ENCODE measurements at regions not wholly inside any gene's neighbourhood (a gene's known extent, or its start where the extent isn't known, plus 50 kb on each side); places are given as distances from the start of the nearest gene placed in this dataset.

DNA sequence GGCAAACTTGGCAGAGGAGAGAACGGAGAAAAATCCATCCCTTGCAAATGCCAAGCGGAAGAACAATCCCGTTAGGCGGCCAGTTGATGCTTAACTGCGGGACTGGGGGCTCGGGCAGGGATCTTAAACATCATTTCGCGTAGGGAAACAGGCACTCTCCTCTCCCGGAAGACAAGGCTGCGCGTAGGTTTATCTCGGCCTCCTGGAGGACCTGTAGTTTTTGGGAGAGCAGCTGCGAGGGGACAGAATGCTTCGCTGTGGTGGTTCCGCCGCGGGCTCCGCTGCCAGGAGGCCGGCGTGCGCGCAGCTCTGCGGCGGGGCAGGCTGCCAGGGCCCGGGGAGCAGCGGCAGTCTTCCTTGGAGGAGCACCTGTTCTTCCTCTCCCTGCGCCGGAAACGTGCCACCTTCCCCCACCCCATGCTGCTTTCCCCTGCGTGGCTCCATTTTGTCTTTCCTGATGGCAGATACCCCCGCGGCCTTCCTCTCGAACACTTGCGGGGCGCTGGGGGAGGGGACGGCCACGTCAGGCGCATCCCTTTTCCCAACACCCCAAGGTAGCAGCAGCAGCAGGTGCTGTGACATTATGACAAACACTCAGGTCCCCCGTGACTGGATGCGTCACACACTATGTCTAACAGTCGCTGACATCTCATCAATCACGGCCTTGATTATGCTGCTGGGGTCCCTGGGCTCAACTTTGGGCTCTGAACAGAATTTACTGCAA is 230.7 kb upstream of the BTBD3 start:
- Mint-ChIP-seq H3K4me3 (ENCODE audit: unreplicated experiment) (peak overlapping the region; percentile 48), H3K36me3 (ENCODE audit: low read depth, unreplicated experiment) (no peaks in the 10 kb centered on the region), H3K4me1 (ENCODE audit: low read depth, unreplicated experiment) (peaks cover 2% of the 10 kb centered on the region), H3K27me3 (ENCODE audit: low read depth, unreplicated experiment) (peaks cover 13% of the 10 kb centered on the region), H3K27ac (ENCODE audit: unreplicated experiment) (no peak overlapping the region), H3K9me3 (ENCODE audit: unreplicated experiment) (no peaks in the 10 kb centered on the region)
- Histone ChIP-seq H3K4me2 (ENCODE audit: low read length) (peak overlapping the region; percentile 89), H3K9ac (ENCODE audit: low read length) (no peak overlapping the region), H3K4me3 (ENCODE audit: insufficient read depth, low read depth, low read length) (peak overlapping the region; percentile 52), H3K9me3 (ENCODE audit: insufficient read depth, low read depth, low read length) (no peaks in the 10 kb centered on the region), H2AFZ (ENCODE audit: low read depth, low read length) (peak overlapping the region; percentile 81), H3K27ac (ENCODE audit: low read depth, low read length) (no peak overlapping the region), H3K36me3 (ENCODE audit: insufficient read depth, low read length) (no peaks in the 10 kb centered on the region), H4K20me1 (ENCODE audit: insufficient read depth, low read length) (no peaks in the 10 kb centered on the region), H3K79me2 (ENCODE audit: insufficient read depth, low read length) (no peaks in the 10 kb centered on the region), H3K4me1 (ENCODE audit: insufficient read depth, low read length) (peaks cover 9% of the 10 kb centered on the region), H3K27me3 (ENCODE audit: insufficient read depth, low read length) (peaks cover 5% of the 10 kb centered on the region)
- TF ChIP-seq, protein P1, sequence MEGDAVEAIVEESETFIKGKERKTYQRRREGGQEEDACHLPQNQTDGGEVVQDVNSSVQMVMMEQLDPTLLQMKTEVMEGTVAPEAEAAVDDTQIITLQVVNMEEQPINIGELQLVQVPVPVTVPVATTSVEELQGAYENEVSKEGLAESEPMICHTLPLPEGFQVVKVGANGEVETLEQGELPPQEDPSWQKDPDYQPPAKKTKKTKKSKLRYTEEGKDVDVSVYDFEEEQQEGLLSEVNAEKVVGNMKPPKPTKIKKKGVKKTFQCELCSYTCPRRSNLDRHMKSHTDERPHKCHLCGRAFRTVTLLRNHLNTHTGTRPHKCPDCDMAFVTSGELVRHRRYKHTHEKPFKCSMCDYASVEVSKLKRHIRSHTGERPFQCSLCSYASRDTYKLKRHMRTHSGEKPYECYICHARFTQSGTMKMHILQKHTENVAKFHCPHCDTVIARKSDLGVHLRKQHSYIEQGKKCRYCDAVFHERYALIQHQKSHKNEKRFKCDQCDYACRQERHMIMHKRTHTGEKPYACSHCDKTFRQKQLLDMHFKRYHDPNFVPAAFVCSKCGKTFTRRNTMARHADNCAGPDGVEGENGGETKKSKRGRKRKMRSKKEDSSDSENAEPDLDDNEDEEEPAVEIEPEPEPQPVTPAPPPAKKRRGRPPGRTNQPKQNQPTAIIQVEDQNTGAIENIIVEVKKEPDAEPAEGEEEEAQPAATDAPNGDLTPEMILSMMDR (IDR thresholded peaks at IDR 0.05; ENCODE audit: insufficient read depth, low read depth, low read length), result no peak
- TF ChIP-seq EZH2 (IDR thresholded peaks at IDR 0.05; ENCODE audit: insufficient read depth, low read length), result peak; percentile 47
- FAIRE-seq (no peak), DNase-seq (ENCODE audit: low read depth) (peak; percentile 1)

DNA sequence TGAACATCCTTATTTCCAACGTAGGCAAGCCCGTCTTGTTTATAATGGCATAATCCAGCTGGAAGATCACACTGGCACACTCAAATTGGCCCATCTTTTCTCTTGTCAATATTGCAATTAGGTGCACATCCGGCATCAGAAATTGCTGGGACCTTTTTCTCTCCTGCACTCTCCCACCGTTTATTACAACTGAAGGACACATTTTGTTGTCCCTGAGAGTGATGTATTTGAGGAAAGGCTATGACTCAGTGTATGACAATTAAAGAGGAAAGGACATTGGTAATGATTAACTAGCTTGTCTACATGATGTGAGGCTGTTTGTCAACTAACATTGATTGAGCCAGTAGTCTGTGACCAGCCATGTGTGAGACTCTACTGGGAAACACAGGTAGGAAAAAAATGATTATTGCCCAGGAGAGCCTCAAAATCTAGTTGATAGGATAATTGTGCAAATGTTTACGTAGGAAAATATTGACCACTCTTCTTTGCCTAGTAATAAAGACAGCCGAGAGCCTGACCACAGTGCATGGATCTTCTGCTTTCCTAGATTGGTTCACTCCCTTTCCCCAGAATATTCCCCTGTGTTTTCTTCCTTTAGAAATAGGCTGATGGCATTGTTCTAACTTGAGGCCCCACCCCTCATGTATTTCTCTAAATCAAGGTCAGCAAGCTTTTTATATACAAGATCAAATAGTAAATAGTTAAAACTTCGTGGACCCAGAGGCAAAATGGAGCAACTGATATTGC is 230.0 kb upstream of the BTBD3 start:
- Histone ChIP-seq H2AFZ (ENCODE audit: low read depth, low read length) (peak overlapping the region; percentile 81), H3K36me3 (ENCODE audit: insufficient read depth, low read length) (no peaks in the 10 kb centered on the region), H3K27me3 (ENCODE audit: insufficient read depth, low read length) (peaks cover 5% of the 10 kb centered on the region), H3K9me3 (ENCODE audit: insufficient read depth, low read depth, low read length) (no peaks in the 10 kb centered on the region), H3K4me2 (ENCODE audit: low read length) (peak overlapping the region; percentile 89), H3K4me1 (ENCODE audit: insufficient read depth, low read length) (peaks cover 9% of the 10 kb centered on the region), H3K4me3 (ENCODE audit: insufficient read depth, low read depth, low read length) (no peak overlapping the region), H3K79me2 (ENCODE audit: insufficient read depth, low read length) (no peaks in the 10 kb centered on the region), H3K27ac (ENCODE audit: low read depth, low read length) (no peak overlapping the region), H4K20me1 (ENCODE audit: insufficient read depth, low read length) (no peaks in the 10 kb centered on the region), H3K9ac (ENCODE audit: low read length) (no peak overlapping the region)
- Mint-ChIP-seq H3K27me3 (ENCODE audit: low read depth, unreplicated experiment) (peaks cover 13% of the 10 kb centered on the region), H3K4me1 (ENCODE audit: low read depth, unreplicated experiment) (peaks cover 2% of the 10 kb centered on the region), H3K36me3 (ENCODE audit: low read depth, unreplicated experiment) (no peaks in the 10 kb centered on the region), H3K27ac (ENCODE audit: unreplicated experiment) (no peak overlapping the region), H3K9me3 (ENCODE audit: unreplicated experiment) (no peaks in the 10 kb centered on the region), H3K4me3 (ENCODE audit: unreplicated experiment) (no peak overlapping the region)
- FAIRE-seq (no peak), DNase-seq (ENCODE audit: low read depth) (no peak)
- no peak for TF ChIP-seq EZH2 (IDR thresholded peaks at IDR 0.05; ENCODE audit: insufficient read depth, low read length)
- TF ChIP-seq, protein P1 (IDR thresholded peaks at IDR 0.05; ENCODE audit: insufficient read depth, low read depth, low read length), result no peak
